ENCODE measurements at regions not wholly inside any gene's neighbourhood (a gene's known extent, or its start where the extent isn't known, plus 50 kb on each side); places are given as distances from the start of the nearest gene placed in this dataset.

DNA sequence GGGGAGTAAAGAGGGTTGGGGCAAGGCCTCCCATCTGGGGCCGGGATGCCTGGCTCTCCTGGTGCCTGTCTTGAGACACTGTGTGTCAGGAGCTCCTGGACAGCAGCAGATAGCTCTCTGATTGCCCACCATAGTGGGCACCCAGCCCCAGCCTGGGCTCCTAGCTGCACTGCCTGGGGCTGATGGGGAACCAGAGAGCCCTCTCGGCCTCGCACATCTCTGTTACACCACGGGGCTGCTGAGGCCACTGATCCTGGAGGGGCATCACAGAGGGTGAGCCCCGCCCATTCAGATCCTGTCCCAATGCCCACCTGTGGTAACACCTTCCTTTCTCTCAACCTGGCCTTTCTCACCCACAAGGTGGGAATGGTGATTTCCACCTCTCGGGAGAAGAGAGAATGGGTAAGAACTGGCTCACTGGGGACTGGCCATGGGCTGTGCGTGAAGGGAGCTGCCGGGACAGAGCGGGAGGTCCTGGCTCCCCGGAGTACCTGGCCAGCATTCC lies 135.9 kb downstream of the URI1 start:
- TF ChIP-seq, protein P1, sequence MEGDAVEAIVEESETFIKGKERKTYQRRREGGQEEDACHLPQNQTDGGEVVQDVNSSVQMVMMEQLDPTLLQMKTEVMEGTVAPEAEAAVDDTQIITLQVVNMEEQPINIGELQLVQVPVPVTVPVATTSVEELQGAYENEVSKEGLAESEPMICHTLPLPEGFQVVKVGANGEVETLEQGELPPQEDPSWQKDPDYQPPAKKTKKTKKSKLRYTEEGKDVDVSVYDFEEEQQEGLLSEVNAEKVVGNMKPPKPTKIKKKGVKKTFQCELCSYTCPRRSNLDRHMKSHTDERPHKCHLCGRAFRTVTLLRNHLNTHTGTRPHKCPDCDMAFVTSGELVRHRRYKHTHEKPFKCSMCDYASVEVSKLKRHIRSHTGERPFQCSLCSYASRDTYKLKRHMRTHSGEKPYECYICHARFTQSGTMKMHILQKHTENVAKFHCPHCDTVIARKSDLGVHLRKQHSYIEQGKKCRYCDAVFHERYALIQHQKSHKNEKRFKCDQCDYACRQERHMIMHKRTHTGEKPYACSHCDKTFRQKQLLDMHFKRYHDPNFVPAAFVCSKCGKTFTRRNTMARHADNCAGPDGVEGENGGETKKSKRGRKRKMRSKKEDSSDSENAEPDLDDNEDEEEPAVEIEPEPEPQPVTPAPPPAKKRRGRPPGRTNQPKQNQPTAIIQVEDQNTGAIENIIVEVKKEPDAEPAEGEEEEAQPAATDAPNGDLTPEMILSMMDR (IDR thresholded peaks at IDR 0.05), result no peak
- TF ChIP-seq POLR2AphosphoS5 (IDR thresholded peaks at IDR 0.05; ENCODE audit: insufficient read depth in 1 of 2, low read depth in 1 of 2), result no peak
